A549 (cell line): ENCODE measurements at regions not wholly inside any gene's neighbourhood (a gene's known extent, or its start where the extent isn't known, plus 50 kb on each side); places are given as distances from the start of the nearest gene placed in this dataset.

Experiments
- EHMT2 ChIP-seq: fragments of 200-600 bp; sonication (generic); IDR thresholded peaks from 2 replicates; pipeline ENCODE4 v1.6.1; 2016; ENCODE audit warnings: antibody characterized with exemption, low read depth, mild to moderate bottlenecking, moderate library complexity
- EP300 ChIP-seq, 2 experiments: fragments of >200 bp; sonication (Bioruptor Twin); formaldehyde crosslinking; IDR thresholded peaks; 2 replicates in 1 of 2; 3 replicates in 1 of 2; pipeline ENCODE4 v1.6.1; 2016 to 2017
- ESRRA ChIP-seq: fragments of 150-350 bp; IDR thresholded peaks from 2 replicates; pipeline ENCODE4 v1.6.1; 2014; ENCODE audit warnings: mild to moderate bottlenecking, low read length, borderline replicate concordance
- HOXA7 ChIP-seq: fragments of 250-450 bp; sonication (Bioruptor Pico); IDR thresholded peaks from 2 replicates; pipeline ENCODE4 v1.5.0; 2020; ENCODE audit warnings: mild to moderate bottlenecking, moderate library complexity
- POLR2A ChIP-seq: IDR thresholded peaks from 2 replicates; pipeline ENCODE4 v1.6.1; 2012; ENCODE audit warnings: mild to moderate bottlenecking, low read length
- TP53 ChIP-seq: fragments of 250-450 bp; sonication (Bioruptor Pico); IDR thresholded peaks from 2 replicates; pipeline ENCODE4 v1.5.0; 2021; ENCODE audit warnings: mild to moderate bottlenecking, moderate library complexity
- TF ChIP-seq, protein P1 (sequence below): fragments of >200 bp; sonication (Bioruptor Twin); formaldehyde crosslinking; IDR thresholded peaks from 3 replicates; pipeline ENCODE4 v1.5.1; 2016
- TF ChIP-seq, protein P2 (sequence below): fragments of 200-600 bp; sonication (generic); IDR thresholded peaks from 2 replicates; pipeline ENCODE4 v1.6.1; 2016; ENCODE audit warnings: antibody characterized with exemption, mild to moderate bottlenecking, moderate library complexity

DNA sequence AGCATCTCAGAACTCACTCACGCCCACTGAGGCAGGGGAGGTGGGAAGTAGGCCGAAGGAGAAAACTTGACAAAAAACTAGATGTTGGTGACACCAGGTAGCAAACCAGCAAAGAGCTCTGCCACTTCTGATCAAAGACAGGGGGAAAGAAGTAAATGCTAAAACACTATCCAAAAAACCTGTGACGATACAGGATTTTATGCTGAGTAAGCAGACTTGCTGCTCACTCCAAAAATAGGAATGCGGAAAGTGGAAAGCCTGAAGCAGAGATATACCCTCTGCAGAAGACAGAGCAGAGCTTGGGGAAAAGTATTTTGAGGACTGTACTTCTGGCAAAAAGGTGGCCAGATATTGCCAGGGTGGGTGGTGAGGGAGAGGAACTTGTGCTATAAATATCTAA is 73.3 kb upstream of the YPEL5 start:
- TF ChIP-seq EP300 (IDR thresholded peaks at IDR 0.05) (no peak), HOXA7 (CRISPR knock-in tag) (no peak), TP53 (no peak), EHMT2 (no peak), POLR2A (no peak), ESRRA (no peak)
- TF ChIP-seq, protein P1, sequence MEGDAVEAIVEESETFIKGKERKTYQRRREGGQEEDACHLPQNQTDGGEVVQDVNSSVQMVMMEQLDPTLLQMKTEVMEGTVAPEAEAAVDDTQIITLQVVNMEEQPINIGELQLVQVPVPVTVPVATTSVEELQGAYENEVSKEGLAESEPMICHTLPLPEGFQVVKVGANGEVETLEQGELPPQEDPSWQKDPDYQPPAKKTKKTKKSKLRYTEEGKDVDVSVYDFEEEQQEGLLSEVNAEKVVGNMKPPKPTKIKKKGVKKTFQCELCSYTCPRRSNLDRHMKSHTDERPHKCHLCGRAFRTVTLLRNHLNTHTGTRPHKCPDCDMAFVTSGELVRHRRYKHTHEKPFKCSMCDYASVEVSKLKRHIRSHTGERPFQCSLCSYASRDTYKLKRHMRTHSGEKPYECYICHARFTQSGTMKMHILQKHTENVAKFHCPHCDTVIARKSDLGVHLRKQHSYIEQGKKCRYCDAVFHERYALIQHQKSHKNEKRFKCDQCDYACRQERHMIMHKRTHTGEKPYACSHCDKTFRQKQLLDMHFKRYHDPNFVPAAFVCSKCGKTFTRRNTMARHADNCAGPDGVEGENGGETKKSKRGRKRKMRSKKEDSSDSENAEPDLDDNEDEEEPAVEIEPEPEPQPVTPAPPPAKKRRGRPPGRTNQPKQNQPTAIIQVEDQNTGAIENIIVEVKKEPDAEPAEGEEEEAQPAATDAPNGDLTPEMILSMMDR = no peak
- TF ChIP-seq, protein P2, sequence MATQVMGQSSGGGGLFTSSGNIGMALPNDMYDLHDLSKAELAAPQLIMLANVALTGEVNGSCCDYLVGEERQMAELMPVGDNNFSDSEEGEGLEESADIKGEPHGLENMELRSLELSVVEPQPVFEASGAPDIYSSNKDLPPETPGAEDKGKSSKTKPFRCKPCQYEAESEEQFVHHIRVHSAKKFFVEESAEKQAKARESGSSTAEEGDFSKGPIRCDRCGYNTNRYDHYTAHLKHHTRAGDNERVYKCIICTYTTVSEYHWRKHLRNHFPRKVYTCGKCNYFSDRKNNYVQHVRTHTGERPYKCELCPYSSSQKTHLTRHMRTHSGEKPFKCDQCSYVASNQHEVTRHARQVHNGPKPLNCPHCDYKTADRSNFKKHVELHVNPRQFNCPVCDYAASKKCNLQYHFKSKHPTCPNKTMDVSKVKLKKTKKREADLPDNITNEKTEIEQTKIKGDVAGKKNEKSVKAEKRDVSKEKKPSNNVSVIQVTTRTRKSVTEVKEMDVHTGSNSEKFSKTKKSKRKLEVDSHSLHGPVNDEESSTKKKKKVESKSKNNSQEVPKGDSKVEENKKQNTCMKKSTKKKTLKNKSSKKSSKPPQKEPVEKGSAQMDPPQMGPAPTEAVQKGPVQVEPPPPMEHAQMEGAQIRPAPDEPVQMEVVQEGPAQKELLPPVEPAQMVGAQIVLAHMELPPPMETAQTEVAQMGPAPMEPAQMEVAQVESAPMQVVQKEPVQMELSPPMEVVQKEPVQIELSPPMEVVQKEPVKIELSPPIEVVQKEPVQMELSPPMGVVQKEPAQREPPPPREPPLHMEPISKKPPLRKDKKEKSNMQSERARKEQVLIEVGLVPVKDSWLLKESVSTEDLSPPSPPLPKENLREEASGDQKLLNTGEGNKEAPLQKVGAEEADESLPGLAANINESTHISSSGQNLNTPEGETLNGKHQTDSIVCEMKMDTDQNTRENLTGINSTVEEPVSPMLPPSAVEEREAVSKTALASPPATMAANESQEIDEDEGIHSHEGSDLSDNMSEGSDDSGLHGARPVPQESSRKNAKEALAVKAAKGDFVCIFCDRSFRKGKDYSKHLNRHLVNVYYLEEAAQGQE = no peak
